HTR-8/SVneo (cell line): ENCODE measurements at regions not wholly inside any gene's neighbourhood (a gene's known extent, or its start where the extent isn't known, plus 50 kb on each side); places are given as distances from the start of the nearest gene placed in this dataset.
"Not testable (repeated sequence)": the region's sequence is repeated elsewhere in the genome, so short reads cannot be mapped to it uniquely, and the experiment has no call there.

Experiments used
- DNase-seq: peaks from one replicate; pipeline ENCODE4 v3.0.0; 2011; ENCODE audit warnings: low spot score, mixed read lengths; ENCODE audit not compliant: insufficient read length
- FAIRE-seq: peaks from 2 replicates; lab custom pipeline; 2011; peaks lifted over from hg19 to GRCh38; lab: Jason Lieb, UNC

- FAIRE-seq = no peak
- DNase-seq = no peak
These were observed 306.8 kb upstream of the LRFN5 start for GRCh38 chr14:41299924-41300323.

- FAIRE-seq = no peak
- DNase-seq = no peak
These were observed 308.4 kb upstream of the LRFN5 start for GRCh38 chr14:41298328-41298690.

- no peak for FAIRE-seq
- DNase-seq = no peak
These were observed 308.9 kb upstream of the LRFN5 start for GRCh38 chr14:41297576-41298327.

GRCh38 chr14:41295734-41296133 lies 310.9 kb upstream of the LRFN5 start:
- DNase-seq = no peak
- FAIRE-seq = no peak

- no peak for FAIRE-seq
- no peak for DNase-seq
These were observed 317.7 kb upstream of the LRFN5 start for GRCh38 chr14:41289025-41289424.

GRCh38 chr14:41285186-41285748 lies 321.4 kb upstream of the LRFN5 start:
- DNase-seq = no peak
- no peak for FAIRE-seq

- DNase-seq = no peak
- no peak for FAIRE-seq
These were observed 325.9 kb upstream of the LRFN5 start for GRCh38 chr14:41280745-41281144.

GRCh38 chr14:41277450-41277849 lies 329.2 kb upstream of the LRFN5 start:
- FAIRE-seq (no peak), DNase-seq (no peak)

GRCh38 chr14:41257476-41257875 lies 349.2 kb upstream of the LRFN5 start:
- FAIRE-seq (no peak), DNase-seq (no peak)

- DNase-seq (no peak), FAIRE-seq (no peak)
These were observed 371.2 kb upstream of the LRFN5 start for GRCh38 chr14:41235466-41235865.

- no peak for FAIRE-seq
These were observed 376.0 kb upstream of the LRFN5 start for GRCh38 chr14:41230683-41231082.

GRCh38 chr14:41229824-41230223 lies 376.9 kb upstream of the LRFN5 start:
- DNase-seq = no peak
- no peak for FAIRE-seq

More at GRCh38 chr14:41230683-41231082, 376.0 kb upstream of the LRFN5 start:
- DNase-seq = no peak

GRCh38 chr14:41225433-41225832 lies 381.2 kb upstream of the LRFN5 start:
- no peak for FAIRE-seq
- no peak for DNase-seq

GRCh38 chr14:41222581-41222980 lies 384.1 kb upstream of the LRFN5 start:
- FAIRE-seq = no peak

GRCh38 chr14:41214978-41215377 lies 391.7 kb upstream of the LRFN5 start:
- DNase-seq, FAIRE-seq: not testable (repeated sequence)

More at GRCh38 chr14:41222581-41222980, 384.1 kb upstream of the LRFN5 start:
- no peak for DNase-seq

GRCh38 chr14:41201696-41202095 lies 405.0 kb upstream of the LRFN5 start:
- no peak for DNase-seq
- FAIRE-seq = no peak

GRCh38 chr14:41187868-41188267 lies 418.8 kb upstream of the LRFN5 start:
- DNase-seq (no peak), FAIRE-seq (no peak)

- no peak for FAIRE-seq
These were observed 435.6 kb upstream of the LRFN5 start for GRCh38 chr14:41171045-41171444.

GRCh38 chr14:41167040-41167439 lies 439.6 kb upstream of the LRFN5 start:
- FAIRE-seq (no peak), DNase-seq (no peak)

More at GRCh38 chr14:41171045-41171444, 435.6 kb upstream of the LRFN5 start:
- no peak for DNase-seq

GRCh38 chr14:41154143-41154807 lies 452.4 kb upstream of the LRFN5 start:
- no peak for FAIRE-seq
- no peak for DNase-seq

- FAIRE-seq (no peak), DNase-seq (no peak)
These were observed 460.3 kb upstream of the LRFN5 start for GRCh38 chr14:41146391-41146790.
